A549 (cell line): ENCODE measurements at regions not wholly inside any gene's neighbourhood (a gene's known extent, or its start where the extent isn't known, plus 50 kb on each side); places are given as distances from the start of the nearest gene placed in this dataset.

Experiments used
- ATAC-seq, 2 experiments: fragments of 200-7000 bp in 1 of 2; fragments of >200 bp in 1 of 2; cut with Nextera tagmentation in 1 of 2; cut with Tn5 transposase in 1 of 2; 3 replicates each; pipeline versions ENCODE4 v1.8.0 to v1.9.1; 2018 to 2020; ENCODE audit warnings: mild to moderate bottlenecking in 1 of 2, moderate library complexity in 1 of 2
- CTCF ChIA-PET: fragments of 300-600 bp; sonication (Branson Sonifier 250); formaldehyde crosslinking; extraction: SDS; loops from one replicate; lab custom pipeline; 2021; ENCODE audit warnings: antibody characterized with exemption, inconsistent platforms; lab: Yijun Ruan, JAX
- POLR2A ChIA-PET: fragments of 350-600 bp; formaldehyde crosslinking; extraction: SDS; loops from one replicate; lab custom pipeline; 2021; ENCODE audit warnings: antibody characterized with exemption, inconsistent platforms; lab: Yijun Ruan, JAX
- DNase-seq, 2 experiments: peaks; one replicate each; pipeline versions ENCODE4 v3.0.0 to v3.0.0-alpha.2; 2011 to 2016; ENCODE audit warnings: low read depth in 1 of 2, low spot score in 1 of 2
- FAIRE-seq: peaks from 2 replicates; lab custom pipeline; 2011; peaks lifted over from hg19 to GRCh38; lab: Jason Lieb, UNC
- H3K27ac ChIP-seq, 2 experiments: fragments of >200 bp; sonication (Bioruptor Twin); formaldehyde crosslinking; 3 replicates each; pipeline ENCODE4 v1.5.1; 2016 to 2017
- H3K4me1 ChIP-seq: fragments of >200 bp; sonication (Bioruptor Twin); formaldehyde crosslinking; 3 replicates; pipeline ENCODE4 v1.6.1; 2016
- H3K4me2 ChIP-seq: fragments of >200 bp; sonication (Bioruptor Twin); formaldehyde crosslinking; 3 replicates; pipeline ENCODE4 v1.6.1; 2016
- H3K4me3 ChIP-seq: fragments of >200 bp; sonication (Bioruptor Twin); formaldehyde crosslinking; 3 replicates; pipeline ENCODE4 v1.5.1; 2016
- H3K9me3 ChIP-seq: fragments of >200 bp; sonication (Bioruptor Twin); formaldehyde crosslinking; 3 replicates; pipeline ENCODE4 v1.6.1; 2016
- ATOH8 ChIP-seq: fragments of 250-450 bp; sonication (Bioruptor Pico); IDR thresholded peaks from 2 replicates; pipeline ENCODE4 v1.5.0; 2020; ENCODE audit warnings: low read depth, mild to moderate bottlenecking, moderate library complexity
- CBX2 ChIP-seq: fragments of 200-600 bp; sonication (generic); IDR thresholded peaks from 2 replicates; pipeline ENCODE4 v1.6.1; 2016; ENCODE audit warnings: low read depth, mild to moderate bottlenecking, borderline replicate concordance
- CBX8 ChIP-seq: fragments of 200-600 bp; sonication (generic); IDR thresholded peaks from 2 replicates; pipeline ENCODE4 v1.6.1; 2016
- CHD2 ChIP-seq: fragments of 150-350 bp; IDR thresholded peaks from 2 replicates; pipeline ENCODE4 v1.6.1; 2014; ENCODE audit warnings: low read length; ENCODE audit not compliant: partially characterized antibody
- EHMT2 ChIP-seq: fragments of 200-600 bp; sonication (generic); IDR thresholded peaks from 2 replicates; pipeline ENCODE4 v1.6.1; 2016; ENCODE audit warnings: antibody characterized with exemption, low read depth, mild to moderate bottlenecking, moderate library complexity
- FOSL2 ChIP-seq, 2 experiments: fragments of 450-650 bp in 1 of 2; fragments of >200 bp in 1 of 2; sonication (Bioruptor Twin) in 1 of 2; formaldehyde crosslinking; IDR thresholded peaks; 2 replicates each; pipeline versions ENCODE4 v1.5.0 to v1.6.1; 2016 to 2020; ENCODE audit warnings: mild to moderate bottlenecking in 1 of 2, moderate library complexity in 1 of 2
- FOXS1 ChIP-seq: fragments of 250-450 bp; sonication (Bioruptor Pico); IDR thresholded peaks from 2 replicates; pipeline ENCODE4 v1.5.0; 2020; ENCODE audit warnings: mild to moderate bottlenecking, moderate library complexity
- HDAC2 ChIP-seq: fragments of 200-600 bp; sonication (generic); IDR thresholded peaks from 2 replicates; pipeline ENCODE4 v1.6.1; 2016
- HEYL ChIP-seq: fragments of 250-450 bp; sonication (Bioruptor Pico); IDR thresholded peaks from 2 replicates; pipeline ENCODE4 v1.8.0; 2021; ENCODE audit warnings: mild to moderate bottlenecking, moderate library complexity
- HOXB5 ChIP-seq: fragments of 250-450 bp; sonication (Bioruptor Pico); IDR thresholded peaks from 2 replicates; pipeline ENCODE4 v1.5.0; 2020; ENCODE audit warnings: mild to moderate bottlenecking, moderate library complexity
- KDM1A ChIP-seq: fragments of 200-600 bp; sonication (generic); IDR thresholded peaks from 2 replicates; pipeline ENCODE4 v1.6.1; 2016; ENCODE audit warnings: low read depth, mild to moderate bottlenecking
- MAX ChIP-seq: IDR thresholded peaks from 2 replicates; pipeline ENCODE4 v1.6.1; 2012
- MAZ ChIP-seq: fragments of 150-350 bp; IDR thresholded peaks from 2 replicates; pipeline ENCODE4 v1.6.1; 2014; ENCODE audit warnings: antibody characterized with exemption, low read depth, low read length, borderline replicate concordance
- NFE2L2 ChIP-seq: fragments of 150-350 bp; conservative IDR thresholded peaks from 2 replicates; pipeline ENCODE4 v1.6.1; 2014; ENCODE audit warnings: low read length
- NR3C1 ChIP-seq: fragments of >200 bp; sonication (Bioruptor Twin); formaldehyde crosslinking; IDR thresholded peaks from 3 replicates; pipeline ENCODE4 v1.6.1; 2017
- POLR2A ChIP-seq: IDR thresholded peaks from 2 replicates; pipeline ENCODE4 v1.6.1; 2012; ENCODE audit warnings: mild to moderate bottlenecking, low read length
- POLR2AphosphoS2 ChIP-seq: conservative IDR thresholded peaks from 2 replicates; pipeline ENCODE4 v1.6.1; 2012; ENCODE audit warnings: low read length, improper control_type of control experiment, inconsistent platforms
- RNF2 ChIP-seq: fragments of 200-600 bp; sonication (generic); IDR thresholded peaks from 2 replicates; pipeline ENCODE4 v1.6.1; 2016; ENCODE audit warnings: low read depth, mild to moderate bottlenecking, antibody characterized with exemption, moderate library complexity, borderline replicate concordance
- SMC3 ChIP-seq: fragments of >200 bp; sonication (Bioruptor Twin); formaldehyde crosslinking; IDR thresholded peaks from 3 replicates; pipeline ENCODE4 v1.6.1; 2018; ENCODE audit warnings: inconsistent platforms
- WGBS: methylation state at CpG from one replicate; pipeline ENCODE4 v1.1.6; 2017; ENCODE audit errors: missing lambda C conversion rate; 5-methylcytosine and 5-hydroxymethylcytosine counted together
- TF ChIP-seq, protein P1 (sequence below): IDR thresholded peaks from 2 replicates; pipeline ENCODE4 v1.6.1; 2012
- TF ChIP-seq, protein P2 (sequence below): fragments of >200 bp; sonication (Bioruptor Twin); formaldehyde crosslinking; IDR thresholded peaks from 3 replicates; pipeline ENCODE4 v1.5.1; 2016
- TF ChIP-seq, protein P3 (sequence below): fragments of 250-450 bp; sonication (Bioruptor Pico); IDR thresholded peaks from 2 replicates; pipeline ENCODE4 v1.5.0; 2021; ENCODE audit warnings: mild to moderate bottlenecking, moderate library complexity, borderline replicate concordance
- TF ChIP-seq, protein P4 (sequence below): fragments of >200 bp; sonication (Bioruptor Twin); formaldehyde crosslinking; IDR thresholded peaks from 2 replicates; pipeline ENCODE4 v1.6.1; 2016

- TF ChIP-seq MAZ (no peak), SMC3 (no peak), EHMT2 (no peak), NFE2L2 (no peak), POLR2AphosphoS2 (no peak), FOXS1 (CRISPR knock-in tag) (no peak), HDAC2 (no peak), MAX (no peak), KDM1A (no peak), HOXB5 (CRISPR knock-in tag) (no peak), ATOH8 (CRISPR knock-in tag) (no peak), CHD2 (no peak), HEYL (no peak), CBX2 (no peak), CBX8 (no peak)
- TF ChIP-seq, protein P1, sequence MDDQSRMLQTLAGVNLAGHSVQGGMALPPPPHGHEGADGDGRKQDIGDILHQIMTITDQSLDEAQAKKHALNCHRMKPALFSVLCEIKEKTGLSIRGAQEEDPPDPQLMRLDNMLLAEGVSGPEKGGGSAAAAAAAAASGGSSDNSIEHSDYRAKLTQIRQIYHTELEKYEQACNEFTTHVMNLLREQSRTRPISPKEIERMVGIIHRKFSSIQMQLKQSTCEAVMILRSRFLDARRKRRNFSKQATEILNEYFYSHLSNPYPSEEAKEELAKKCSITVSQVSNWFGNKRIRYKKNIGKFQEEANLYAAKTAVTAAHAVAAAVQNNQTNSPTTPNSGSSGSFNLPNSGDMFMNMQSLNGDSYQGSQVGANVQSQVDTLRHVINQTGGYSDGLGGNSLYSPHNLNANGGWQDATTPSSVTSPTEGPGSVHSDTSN, result no peak
- TF ChIP-seq, protein P2, sequence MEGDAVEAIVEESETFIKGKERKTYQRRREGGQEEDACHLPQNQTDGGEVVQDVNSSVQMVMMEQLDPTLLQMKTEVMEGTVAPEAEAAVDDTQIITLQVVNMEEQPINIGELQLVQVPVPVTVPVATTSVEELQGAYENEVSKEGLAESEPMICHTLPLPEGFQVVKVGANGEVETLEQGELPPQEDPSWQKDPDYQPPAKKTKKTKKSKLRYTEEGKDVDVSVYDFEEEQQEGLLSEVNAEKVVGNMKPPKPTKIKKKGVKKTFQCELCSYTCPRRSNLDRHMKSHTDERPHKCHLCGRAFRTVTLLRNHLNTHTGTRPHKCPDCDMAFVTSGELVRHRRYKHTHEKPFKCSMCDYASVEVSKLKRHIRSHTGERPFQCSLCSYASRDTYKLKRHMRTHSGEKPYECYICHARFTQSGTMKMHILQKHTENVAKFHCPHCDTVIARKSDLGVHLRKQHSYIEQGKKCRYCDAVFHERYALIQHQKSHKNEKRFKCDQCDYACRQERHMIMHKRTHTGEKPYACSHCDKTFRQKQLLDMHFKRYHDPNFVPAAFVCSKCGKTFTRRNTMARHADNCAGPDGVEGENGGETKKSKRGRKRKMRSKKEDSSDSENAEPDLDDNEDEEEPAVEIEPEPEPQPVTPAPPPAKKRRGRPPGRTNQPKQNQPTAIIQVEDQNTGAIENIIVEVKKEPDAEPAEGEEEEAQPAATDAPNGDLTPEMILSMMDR, result no peak
- TF ChIP-seq, protein P3, sequence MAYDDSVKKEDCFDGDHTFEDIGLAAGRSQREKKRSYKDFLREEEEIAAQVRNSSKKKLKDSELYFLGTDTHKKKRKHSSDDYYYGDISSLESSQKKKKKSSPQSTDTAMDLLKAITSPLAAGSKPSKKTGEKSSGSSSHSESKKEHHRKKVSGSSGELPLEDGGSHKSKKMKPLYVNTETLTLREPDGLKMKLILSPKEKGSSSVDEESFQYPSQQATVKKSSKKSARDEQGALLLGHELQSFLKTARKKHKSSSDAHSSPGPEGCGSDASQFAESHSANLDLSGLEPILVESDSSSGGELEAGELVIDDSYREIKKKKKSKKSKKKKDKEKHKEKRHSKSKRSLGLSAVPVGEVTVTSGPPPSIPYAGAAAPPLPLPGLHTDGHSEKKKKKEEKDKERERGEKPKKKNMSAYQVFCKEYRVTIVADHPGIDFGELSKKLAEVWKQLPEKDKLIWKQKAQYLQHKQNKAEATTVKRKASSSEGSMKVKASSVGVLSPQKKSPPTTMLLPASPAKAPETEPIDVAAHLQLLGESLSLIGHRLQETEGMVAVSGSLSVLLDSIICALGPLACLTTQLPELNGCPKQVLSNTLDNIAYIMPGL (CRISPR knock-in tag), result no peak
- TF ChIP-seq, protein P4, sequence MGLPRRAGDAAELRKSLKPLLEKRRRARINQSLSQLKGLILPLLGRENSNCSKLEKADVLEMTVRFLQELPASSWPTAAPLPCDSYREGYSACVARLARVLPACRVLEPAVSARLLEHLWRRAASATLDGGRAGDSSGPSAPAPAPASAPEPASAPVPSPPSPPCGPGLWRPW, result no peak
- Histone ChIP-seq H3K4me2 (no peak overlapping the region), H3K4me1 (no peaks in the 10 kb centered on the region), H3K9me3 (no peaks in the 10 kb centered on the region), H3K27ac (no peak overlapping the region), H3K4me3 (no peak overlapping the region)
- WGBS, result 41% methylated on average over 7 of the region's 7 CpGs
- POLR2A ChIA-PET, result no interaction called here
- CTCF ChIA-PET, result no interaction called here
- DNase-seq, result no peak
- ATAC-seq, result no peak
- no peak for FAIRE-seq
Measured at GRCh38 chr12:39064708-39065107, 159.3 kb upstream of the CPNE8 start.

DNA sequence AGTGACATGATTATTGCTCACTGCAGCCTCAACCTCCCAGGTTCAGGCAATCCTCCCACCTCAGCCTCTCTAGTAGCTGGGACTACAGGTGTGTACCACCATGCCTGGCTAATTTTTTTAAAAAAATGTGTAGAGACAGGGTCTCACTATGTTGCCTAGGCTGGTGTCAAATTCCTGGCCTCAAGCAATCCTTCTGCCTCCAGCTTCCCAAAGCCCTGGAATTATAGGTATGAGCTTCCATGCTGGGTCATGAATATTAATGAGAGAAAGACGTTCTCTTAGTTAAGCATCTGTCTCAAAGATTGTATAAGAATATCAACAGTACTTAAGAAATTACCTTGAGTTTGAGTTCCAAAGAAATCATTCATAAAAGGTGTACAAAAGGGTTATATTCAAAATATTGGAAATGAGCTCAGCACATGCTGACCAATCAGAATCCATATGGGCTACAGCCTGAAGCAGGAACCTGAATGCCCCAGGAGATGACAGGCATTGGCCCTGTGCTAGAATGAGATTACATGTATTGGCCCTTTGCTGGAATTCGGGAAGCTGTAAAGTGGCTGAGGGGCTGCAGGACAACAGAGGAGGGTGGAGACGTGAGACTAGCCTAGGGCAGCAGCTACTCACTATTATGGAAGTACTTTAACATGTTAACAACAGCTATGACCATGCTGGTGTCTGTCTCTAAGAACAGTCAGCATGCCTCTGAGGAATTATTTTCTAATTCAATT, 157.0 kb upstream of the CPNE8 start:
- ChIA-PET POLR2A (no interaction called here), CTCF (interaction anchor here (1.8 kb wide), 1 partner anchor 42 kb away, joined by 5 read pairs; no protein-coding TSS in a partner anchor)
- no peak overlapping the region for H3K4me3 ChIP-seq
- no peaks in the 10 kb centered on the region for H3K4me1 ChIP-seq
- no peak overlapping the region for H3K4me2 ChIP-seq
- no peak overlapping the region for H3K27ac ChIP-seq
- no peak for DNase-seq
- 7% methylated on average over 3 of the region's 3 CpGs for WGBS
- ATAC-seq, result no peak
- TF ChIP-seq EHMT2 (no peak), POLR2A (no peak), NR3C1 (no peak), RNF2 (no peak), FOSL2 (IDR thresholded peaks at IDR 0.05) (no peak), FOSL2 (CRISPR knock-in tag; IDR thresholded peaks at IDR 0.05) (no peak)
- H3K9me3 ChIP-seq, result no peaks in the 10 kb centered on the region
- FAIRE-seq, result no peak
